Suprapubic skin (tissue), 4 donors: ENCODE measurements at regions not wholly inside any gene's neighbourhood (a gene's known extent, or its start where the extent isn't known, plus 50 kb on each side); places are given as distances from the start of the nearest gene placed in this dataset.

Source experiments
- CTCF ChIP-seq, 2 donors: fragments of 200-600 bp in 1 of 2; fragments of 450-650 bp in 1 of 2; sonication (generic) in 1 of 2; IDR thresholded peaks; one replicate each; pipeline ENCODE4 v1.5.1; 2016 to 2019; ENCODE audit warnings: antibody characterized with exemption in 2 of 2, mild to moderate bottlenecking in 1 of 2, moderate library complexity in 1 of 2
- POLR2A ChIP-seq, 2 donors: fragments of 450-650 bp; IDR thresholded peaks; one replicate each; pipeline ENCODE4 v1.6.1; 2017; ENCODE audit warnings: antibody characterized with exemption in 2 of 2, mild to moderate bottlenecking in 2 of 2, moderate library complexity in 2 of 2
- POLR2AphosphoS5 ChIP-seq, 3 donors: sonication (generic); formaldehyde crosslinking; IDR thresholded peaks; one replicate each; pipeline ENCODE4 v1.6.1; 2017; ENCODE audit warnings: antibody characterized with exemption in 3 of 3

- no peak for TF ChIP-seq CTCF (IDR thresholded peaks at IDR 0.05)
- TF ChIP-seq POLR2A (IDR thresholded peaks at IDR 0.05), result no peak
- no peak for TF ChIP-seq POLR2AphosphoS5 (IDR thresholded peaks at IDR 0.05)
These were observed 486.9 kb downstream of the PREX1 start for GRCh38 chr20:48340883-48341281.
